RWPE1 (cell line): ENCODE measurements at regions not wholly inside any gene's neighbourhood (a gene's known extent, or its start where the extent isn't known, plus 50 kb on each side); places are given as distances from the start of the nearest gene placed in this dataset.
"Not testable (repeated sequence)": the region's sequence is repeated elsewhere in the genome, so short reads cannot be mapped to it uniquely, and the experiment has no call there.

Experiments
- CTCF ChIA-PET: fragments of 350-600 bp; sonication (Branson Sonifier 250); formaldehyde crosslinking; extraction: SDS; loops from one replicate; lab custom pipeline; 2021; lab: Yijun Ruan, JAX
- POLR2A ChIA-PET: fragments of 400-600 bp; formaldehyde crosslinking; extraction: SDS; loops from one replicate; lab custom pipeline; 2020; ENCODE audit warnings: antibody characterized with exemption; ENCODE audit not compliant: low non-redundant PET; lab: Yijun Ruan, JAX
- DNase-seq: peaks from one replicate; pipeline ENCODE4 v3.0.0; 2012; ENCODE audit warnings: low spot score
- H3K27ac ChIP-seq: fragments of 450-650 bp; 2 replicates; pipeline ENCODE4 v1.5.1; 2017
- TF ChIP-seq, protein P1 (sequence below): fragments of 450-650 bp; conservative IDR thresholded peaks from 2 replicates; pipeline ENCODE4 v1.5.1; 2017; ENCODE audit warnings: low read depth, mild to moderate bottlenecking

GRCh38 chr3:127412578-127413317, 124.9 kb upstream of the PRR20G start:
- POLR2A ChIA-PET = no interaction called here
- H3K27ac ChIP-seq = no peak overlapping the region
- TF ChIP-seq, protein P1, sequence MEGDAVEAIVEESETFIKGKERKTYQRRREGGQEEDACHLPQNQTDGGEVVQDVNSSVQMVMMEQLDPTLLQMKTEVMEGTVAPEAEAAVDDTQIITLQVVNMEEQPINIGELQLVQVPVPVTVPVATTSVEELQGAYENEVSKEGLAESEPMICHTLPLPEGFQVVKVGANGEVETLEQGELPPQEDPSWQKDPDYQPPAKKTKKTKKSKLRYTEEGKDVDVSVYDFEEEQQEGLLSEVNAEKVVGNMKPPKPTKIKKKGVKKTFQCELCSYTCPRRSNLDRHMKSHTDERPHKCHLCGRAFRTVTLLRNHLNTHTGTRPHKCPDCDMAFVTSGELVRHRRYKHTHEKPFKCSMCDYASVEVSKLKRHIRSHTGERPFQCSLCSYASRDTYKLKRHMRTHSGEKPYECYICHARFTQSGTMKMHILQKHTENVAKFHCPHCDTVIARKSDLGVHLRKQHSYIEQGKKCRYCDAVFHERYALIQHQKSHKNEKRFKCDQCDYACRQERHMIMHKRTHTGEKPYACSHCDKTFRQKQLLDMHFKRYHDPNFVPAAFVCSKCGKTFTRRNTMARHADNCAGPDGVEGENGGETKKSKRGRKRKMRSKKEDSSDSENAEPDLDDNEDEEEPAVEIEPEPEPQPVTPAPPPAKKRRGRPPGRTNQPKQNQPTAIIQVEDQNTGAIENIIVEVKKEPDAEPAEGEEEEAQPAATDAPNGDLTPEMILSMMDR = no peak
- DNase-seq = no peak
- CTCF ChIA-PET = no interaction called here

GRCh38 chr3:127411875-127412274, 124.0 kb upstream of the PRR20G start:
- POLR2A ChIA-PET, CTCF ChIA-PET, DNase-seq, H3K27ac ChIP-seq: not testable (repeated sequence)

GRCh38 chr3:127411083-127411727, 123.4 kb upstream of the PRR20G start:
- no peak overlapping the region for H3K27ac ChIP-seq
- no peak for DNase-seq
- POLR2A ChIA-PET = no interaction called here
- CTCF ChIA-PET = no interaction called here
- TF ChIP-seq, protein P1 = no peak

DNA sequence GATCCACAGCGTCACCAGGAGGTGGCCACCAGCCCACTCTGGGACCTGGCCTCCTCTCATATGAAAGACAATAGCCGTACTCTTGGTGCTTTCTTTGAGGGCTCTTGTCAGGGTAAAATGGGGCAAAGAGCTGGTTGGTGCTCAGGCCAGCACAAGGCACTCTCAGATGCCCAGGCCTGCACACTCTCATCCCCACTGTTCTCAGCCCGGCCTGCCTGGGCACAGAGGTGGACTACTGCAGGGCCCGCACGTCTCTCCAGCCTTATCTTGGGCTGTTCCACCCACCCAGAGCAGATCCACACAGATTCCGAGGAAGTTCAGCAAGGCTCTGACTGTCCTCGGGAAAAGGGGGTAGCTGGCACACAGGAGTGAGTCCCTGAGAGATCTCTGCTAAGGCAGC, 122.8 kb upstream of the PRR20G start:
- no peak for DNase-seq
- ChIA-PET POLR2A (no interaction called here), CTCF (no interaction called here)
- no peak overlapping the region for H3K27ac ChIP-seq
- TF ChIP-seq, protein P1 = no peak

DNA sequence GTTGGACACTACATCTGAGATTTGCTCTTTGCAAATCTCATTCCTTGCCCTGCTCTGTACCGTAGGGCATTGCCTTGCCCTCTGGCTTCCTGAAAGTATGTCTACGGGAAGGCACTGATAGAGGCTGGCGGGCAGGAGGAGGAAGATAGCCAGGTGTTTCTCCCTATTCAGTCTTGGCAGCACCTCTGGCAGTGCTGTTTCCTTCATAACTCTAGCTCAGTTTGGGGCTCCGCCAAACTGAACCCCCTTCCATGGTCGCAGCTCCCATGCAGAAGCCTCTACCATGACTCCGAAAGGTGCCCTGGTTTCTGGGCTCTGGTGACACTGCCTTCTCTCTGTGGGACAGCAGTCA, 122.3 kb upstream of the PRR20G start:
- H3K27ac ChIP-seq = no peak overlapping the region
- TF ChIP-seq, protein P1 = no peak
- no peak for DNase-seq
- ChIA-PET POLR2A (no interaction called here), CTCF (no interaction called here)

DNA sequence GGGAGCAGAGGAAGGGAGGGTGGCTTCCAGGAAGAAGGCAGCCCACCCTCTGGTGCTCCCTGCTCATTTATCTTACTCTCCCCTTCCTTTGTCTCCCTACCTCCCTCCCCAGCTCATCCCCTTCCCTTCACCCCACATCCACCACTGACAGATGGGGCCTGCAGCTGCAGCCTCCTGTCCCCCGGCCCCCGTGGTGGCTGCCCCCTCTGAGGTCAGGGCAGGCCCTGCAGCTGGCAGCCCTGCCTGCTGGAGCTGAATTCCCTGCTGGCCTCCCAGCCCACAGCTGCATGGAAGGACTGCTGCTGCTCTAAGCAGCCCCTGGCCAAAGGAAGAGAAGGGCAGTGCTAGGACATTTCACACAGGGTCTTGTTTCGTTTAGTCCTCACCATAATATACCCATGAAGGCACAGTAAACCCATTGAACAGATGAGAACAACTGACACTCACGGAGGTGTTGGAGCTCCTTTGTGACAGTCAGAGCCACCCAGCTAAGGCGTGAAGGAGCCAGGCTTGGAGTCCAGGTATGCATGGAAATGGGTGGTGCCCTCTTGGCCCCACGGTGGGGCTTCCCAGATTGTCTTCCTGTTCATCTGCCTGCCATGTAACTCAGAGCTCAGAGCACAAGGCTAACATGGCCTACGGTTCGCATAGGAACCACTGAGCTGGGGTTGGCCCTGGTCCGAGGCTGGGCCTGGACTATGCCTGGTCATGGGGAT, 121.7 kb upstream of the PRR20G start:
- DNase-seq = no peak
- ChIA-PET CTCF (no interaction called here), POLR2A (no interaction called here)
- no peak overlapping the region for H3K27ac ChIP-seq
- TF ChIP-seq, protein P1 = no peak
